Bone marrow (tissue), 2 donors: ENCODE measurements at regions not wholly inside any gene's neighbourhood (a gene's known extent, or its start where the extent isn't known, plus 50 kb on each side); places are given as distances from the start of the nearest gene placed in this dataset.

Experiments
- DNase-seq, 2 donors: peaks; one replicate each; lab custom pipeline; 2025; lab: John Stamatoyannopoulos, UW

DNA sequence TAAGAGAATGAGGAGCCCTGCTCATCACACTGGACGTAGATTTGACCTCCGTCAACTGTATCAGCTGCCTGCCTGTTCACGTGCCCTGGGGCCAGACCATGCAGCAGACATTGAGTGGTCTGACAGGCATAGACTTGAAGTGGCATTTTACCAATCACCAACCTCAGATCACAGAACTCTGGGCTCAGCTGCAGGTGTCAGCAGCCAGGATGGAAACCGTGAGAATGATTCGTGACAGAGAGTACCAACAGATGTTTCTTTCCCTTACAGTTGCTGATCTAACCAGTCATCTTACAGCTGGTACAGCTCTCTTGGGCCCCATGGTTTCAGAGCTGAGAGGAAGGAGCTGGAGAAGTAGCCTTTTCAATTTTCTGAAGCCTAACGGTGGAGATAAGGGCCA, 148.9 kb downstream of the EN1 start:
- no peak for DNase-seq

DNA sequence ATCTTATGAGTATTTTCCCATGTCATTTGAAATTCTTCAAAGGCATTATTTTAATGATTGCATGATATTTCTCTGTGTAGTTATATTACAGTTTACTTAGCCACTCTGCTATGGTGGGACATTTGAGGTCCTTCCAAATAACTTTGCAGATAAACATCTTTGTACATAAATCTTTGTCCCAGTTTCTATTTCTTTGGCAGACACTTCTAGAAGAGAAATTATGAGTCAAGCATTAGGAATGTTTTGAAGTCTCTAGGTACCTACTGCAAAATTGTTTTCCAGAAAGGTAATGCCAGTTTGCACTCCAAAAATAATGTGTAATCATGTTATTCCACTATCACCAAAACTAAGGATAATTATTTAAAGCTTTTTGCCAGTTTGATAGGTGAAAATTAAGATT, 149.7 kb downstream of the EN1 start:
- DNase-seq, result no peak

DNA sequence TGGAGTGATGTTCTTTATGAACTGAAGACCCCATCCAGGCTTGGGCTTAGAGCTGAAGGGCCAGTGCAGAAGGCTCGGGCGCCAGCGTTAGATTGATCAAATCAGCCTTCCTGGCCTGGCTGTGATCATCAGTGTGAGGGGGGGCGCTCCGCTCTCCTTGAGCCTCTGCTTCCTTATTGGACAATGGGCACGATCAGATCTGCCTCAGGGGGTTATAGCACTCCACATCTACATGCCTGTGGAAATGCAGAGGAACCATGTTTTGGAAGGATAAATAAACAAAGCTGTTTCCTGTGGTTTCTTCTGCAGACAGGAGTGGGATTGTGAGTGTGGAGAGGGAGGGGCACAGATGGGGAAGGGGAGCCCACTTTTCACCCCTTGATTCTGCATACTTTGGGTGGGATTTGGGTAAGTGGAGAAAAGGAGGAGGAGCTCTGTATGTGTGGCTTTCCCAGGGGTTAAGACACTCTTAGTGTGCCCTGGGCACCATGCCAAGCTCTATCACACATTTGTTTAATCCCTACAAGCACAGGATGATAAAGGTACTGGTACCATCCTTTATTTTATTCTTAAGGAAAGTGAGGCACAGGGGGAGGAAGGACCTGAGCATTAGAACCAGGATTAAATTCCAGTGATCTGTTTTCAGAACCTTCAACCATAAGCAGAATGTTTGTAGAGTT, 150.5 kb downstream of the EN1 start:
- DNase-seq, result no peak

DNA sequence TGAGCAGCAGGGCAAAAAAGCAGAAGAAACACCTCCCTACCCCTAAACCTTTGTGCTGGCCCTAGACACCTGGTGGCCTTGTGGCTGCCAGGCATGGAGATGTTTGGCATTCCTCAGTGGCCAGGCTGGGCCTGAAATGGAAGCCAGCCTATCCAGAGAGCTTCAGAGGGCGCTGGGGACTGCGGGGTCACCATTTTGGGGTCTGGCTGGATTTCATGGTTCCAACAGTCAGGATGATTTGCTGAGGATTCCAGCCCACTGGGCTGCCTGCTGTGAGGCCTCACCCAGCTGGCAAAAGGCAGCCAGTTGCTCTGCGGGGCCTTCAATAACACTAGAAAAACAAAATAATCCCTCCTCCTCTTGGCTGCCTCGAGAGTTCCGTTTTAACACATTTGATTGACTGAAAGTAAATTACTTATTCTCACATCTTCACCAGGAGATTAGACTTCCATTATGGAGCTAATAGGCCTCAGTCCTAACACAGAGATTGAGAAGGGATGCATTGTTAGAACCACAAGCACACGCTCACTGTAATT, 154.1 kb downstream of the EN1 start:
- no peak for DNase-seq

DNA sequence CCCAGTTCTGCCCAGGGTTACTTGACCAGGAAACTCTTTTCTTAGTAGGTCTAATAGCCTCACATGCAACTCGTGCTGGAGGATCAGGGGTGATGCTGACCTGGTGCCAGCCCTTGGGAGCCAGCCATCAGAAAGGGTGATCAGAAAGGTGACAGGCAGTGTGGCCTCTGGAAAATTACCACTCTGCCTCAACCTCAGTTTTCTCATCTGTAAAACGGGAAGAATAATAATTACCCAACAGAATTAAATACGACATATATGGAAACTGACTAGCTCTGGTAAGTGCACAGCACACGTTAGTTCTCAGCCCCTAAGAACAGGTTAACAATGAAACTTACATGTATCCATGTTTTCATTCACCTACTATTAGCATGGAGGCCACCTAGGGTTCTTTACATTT, 157.6 kb downstream of the EN1 start:
- no peak for DNase-seq

DNA sequence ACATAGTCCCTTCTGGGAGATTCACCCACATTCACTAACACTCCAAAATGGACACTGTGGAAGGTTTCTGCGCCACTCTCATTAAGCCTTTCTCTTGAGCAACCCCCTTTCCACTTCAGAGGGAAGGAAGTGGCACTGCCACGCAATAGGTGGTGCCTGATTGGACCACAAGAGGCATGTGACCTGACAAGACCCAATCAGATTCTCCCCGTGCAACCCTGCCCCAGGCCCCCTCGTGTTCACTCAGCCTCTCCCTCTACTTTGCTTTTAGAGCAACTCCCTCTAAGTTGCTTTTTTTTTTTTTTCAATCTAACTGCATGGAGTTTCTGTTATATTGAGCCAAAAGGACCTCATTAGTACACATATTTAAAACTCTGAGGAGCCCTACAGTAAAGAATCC, 158.0 kb downstream of the EN1 start:
- DNase-seq, result no peak

DNA sequence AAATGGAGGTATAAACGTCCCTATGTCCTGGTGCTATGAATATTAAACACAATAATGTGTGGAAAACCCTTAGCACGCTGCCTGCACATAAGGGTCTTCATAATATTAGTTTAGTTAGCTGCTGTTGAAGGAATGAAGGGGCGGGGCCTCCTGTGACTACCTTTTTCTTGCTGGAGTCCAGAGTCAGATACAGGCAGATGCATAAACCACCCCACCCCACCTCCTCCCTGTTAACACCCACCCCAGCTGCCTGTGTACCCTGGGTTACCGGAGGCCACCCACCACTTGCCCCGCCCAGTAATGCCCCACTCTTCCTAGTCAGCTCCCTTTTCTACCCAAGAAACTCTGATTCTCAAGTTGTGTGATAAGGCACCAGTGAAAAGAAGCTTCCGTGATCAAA, 158.4 kb downstream of the EN1 start:
- no peak for DNase-seq

DNA sequence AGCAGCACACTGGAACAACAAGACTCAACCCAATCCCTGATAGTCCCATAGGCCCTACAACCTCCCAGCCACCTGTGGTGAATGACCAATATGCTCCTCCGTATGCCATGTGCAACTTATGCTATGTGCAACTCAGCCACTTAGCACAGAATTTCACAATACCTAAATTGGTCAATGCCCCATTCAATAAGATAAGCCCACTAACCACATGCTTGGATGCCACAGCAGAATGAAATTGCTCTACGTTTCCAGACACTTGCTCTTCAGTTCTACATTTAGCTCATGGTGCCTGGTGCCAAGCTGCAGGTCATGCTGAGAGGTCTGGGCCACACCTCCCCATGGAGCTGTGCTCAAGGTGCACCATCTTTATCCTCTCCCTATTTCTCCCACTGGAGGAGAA, 159.8 kb downstream of the EN1 start:
- no peak for DNase-seq

DNA sequence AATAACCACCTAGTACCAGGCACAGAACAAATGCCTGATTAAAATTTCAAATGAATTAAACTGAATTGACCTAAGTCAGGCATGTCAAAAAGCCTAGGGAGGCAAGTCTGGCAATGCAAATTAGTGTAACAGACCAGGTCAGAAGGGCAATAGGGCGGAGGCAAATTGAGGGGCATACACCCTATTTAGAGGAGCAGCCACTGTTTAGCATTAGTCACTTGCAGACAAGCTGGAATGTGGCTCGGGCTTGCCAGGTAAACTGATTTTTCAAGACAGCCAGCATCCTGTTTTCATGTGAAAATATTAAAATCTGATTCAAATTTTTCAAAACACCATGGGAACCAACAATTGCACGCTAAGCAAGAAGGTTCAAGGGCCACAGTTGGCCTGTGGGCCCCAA, 160.3 kb downstream of the EN1 start:
- no peak for DNase-seq

DNA sequence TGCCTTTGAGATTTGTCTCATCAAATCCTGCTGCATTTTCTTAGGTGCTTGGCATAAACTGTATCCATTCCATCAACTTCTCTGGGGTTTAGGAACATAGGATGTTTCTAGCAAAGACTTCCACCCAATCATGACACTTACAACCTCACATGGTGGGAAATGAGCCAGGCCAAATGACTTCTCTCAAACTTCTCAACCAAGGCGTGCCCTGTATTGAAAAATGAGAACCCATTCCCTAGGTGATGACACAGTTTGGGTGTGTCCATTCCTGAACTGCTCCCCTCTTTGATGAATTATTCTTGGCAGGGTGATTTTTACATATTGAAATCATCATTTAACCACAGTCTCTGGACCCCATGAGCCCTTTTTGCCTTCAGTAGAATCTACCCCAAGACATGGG, 161.1 kb downstream of the EN1 start:
- no peak for DNase-seq

DNA sequence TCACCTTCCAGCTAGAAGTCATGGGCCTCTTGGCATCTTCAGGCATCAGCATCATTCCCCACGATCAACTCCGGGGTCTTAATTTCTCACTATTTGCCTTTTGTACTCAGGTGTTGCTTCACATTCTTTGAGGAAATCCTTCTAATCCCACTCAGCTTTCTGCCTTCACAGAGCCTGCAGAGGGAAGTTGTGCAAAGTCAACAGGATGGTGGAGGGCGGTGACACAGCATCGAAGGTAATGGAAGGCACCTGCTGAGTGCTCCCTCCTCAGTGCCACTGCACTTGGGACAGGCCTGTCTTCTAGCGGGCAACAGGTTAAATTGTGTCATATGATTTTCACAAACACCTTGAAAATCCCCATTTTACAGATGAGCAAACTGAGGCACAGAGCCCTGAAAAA, 164.0 kb downstream of the EN1 start:
- no peak for DNase-seq

DNA sequence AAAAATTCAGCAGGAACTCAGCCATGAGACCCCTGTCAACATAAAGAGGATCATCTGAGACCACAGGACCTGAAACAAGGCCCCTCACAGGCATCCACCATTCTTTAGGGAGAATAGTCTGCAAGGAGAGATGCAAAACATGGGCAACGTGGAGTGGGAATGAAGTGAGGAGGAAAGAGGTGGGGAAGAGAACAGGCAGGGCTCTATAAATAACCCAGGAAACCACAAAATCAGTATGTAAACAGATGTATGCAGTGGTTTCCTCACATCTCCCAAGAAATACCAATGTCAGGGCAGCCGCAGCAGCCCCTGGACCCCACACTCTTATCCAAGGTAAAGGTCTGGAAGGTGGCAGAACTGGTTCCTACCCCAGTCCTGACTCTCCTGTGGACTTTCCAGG, 168.5 kb downstream of the EN1 start:
- no peak for DNase-seq

DNA sequence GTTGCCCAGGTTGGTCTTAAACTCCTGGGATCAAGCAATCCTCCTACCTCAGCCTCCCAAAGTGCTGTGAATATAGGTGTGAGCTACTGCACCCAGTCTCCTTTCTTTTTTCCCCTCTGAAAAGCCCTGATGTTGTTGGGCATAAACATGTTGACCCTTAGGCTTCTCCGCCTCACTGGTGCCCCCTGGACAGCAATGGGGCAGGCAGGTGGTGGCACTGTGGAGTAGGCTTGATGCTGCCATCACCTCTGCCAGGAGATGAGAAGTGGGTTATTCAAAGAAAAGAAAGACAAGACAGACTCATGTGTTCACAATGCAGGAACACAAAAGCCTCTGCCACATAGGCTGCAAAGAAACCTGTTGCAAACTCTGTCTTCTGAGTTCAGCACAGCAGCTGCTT, 169.9 kb downstream of the EN1 start:
- DNase-seq, result no peak

DNA sequence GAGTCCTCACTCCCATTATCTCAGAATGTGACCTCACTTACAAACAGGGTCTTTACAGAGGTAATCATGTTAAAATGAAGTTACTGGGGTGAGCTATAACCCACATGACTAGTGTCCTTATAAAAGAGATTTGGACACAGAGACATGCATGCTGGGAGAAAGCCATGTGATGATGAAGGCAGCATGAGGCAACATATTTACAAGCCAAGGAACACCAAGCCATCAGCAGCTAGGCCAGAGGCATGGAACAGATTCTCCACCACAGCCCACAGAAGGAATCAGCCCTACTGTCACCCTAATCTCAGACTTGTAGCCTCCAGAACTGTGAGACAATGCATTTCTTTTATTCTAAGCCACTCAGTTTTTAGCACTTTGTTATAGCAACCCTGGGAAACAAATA, 171.9 kb downstream of the EN1 start:
- DNase-seq, result no peak

DNA sequence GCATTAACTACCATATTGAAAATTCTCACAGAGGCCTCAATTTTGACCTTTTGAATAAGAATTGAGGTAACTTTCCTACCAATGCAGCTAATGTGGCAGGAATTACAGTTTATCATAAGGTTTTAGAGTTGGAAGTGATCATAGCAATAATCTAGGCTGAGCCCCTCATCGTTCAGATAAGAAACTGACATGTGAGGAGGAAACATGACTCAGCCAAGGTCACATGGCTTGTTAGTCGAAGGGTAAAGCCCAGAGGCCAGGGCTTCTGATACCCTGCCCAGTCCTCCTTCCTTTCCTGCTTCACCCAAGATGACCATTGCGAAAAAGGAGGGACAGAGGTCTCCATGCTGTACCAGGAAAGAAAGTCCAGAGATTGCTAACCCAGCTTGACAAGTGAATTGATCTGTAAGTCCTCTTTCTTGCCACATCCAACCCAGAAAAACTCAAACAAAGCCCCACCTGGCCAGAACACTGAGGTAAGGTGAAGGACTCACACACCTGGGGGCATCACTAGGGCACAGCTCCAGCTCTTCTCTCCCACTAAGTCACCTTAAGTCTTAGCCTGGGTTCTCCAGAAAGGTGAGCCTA, 174.8 kb downstream of the EN1 start:
- no peak for DNase-seq

DNA sequence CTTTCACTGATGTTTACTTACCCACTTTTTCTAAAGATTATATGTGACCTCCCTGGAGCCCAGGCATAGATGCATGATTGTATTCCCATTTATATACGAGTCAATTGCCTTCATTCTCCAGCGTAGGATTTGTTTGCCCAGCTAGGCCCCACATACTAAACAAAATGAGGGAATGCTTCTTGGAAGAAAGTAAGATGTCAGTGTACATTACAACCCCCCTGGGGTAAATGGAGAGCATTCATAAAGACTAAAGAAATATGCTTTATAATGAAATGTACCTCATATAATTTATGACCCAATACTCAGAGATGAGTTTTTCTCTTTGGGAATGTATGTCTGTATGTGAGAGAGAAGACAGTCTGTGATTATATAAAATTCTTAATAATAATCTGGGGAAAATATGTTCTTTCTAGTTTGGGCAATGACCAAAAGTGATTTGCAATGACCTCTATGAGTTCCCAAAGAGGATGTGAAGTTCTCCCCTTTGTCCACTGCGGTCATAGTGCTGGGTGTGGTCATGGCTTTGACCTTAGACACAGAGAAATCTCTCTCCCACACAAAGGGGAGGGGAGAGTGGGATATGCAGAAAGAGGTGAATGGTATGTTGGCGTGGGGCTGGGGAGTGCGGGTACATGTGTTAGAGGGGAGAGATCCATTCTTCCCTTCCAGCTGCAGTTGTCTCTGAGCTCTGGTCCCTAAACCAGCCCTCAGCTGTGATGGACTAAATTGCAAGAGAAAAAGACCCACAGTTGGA, 175.6 kb downstream of the EN1 start:
- no peak for DNase-seq

DNA sequence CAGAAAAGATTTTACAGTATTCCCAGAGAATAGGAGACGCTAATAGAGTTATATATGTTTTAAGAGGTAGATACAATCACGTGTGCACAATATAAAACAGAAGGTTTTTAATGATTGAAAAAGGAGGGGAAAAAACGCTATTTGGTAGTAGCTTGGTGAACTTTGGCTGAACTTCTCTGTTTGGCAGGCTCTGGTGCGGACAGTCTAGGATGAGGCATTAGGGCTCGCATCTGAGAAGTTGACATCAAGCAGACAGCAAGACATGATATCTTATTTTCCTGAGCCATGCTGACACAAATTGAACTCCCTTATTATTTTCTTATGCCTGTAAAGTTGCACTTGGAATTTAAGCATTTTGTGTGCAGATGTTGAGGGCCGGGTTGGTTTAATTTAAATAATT, 176.6 kb downstream of the EN1 start:
- DNase-seq, result no peak

DNA sequence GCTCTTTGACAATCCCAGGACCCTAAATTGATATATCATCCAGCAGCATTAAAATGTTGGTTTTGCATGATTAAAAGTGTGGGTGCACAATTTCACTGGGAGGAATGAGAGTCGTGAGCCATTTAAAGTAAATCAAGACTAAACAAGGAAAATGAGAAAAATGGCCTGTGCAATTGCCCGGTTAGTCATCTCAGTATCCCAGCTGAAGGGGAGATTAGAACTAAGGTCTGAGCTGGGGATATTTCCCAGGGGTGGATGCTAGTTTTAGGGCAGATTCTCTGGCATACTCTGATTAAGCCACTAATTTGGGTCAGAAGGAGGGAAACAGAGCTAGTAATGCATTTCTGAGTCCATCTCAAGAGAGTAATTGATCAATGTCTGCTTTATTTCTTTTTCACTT, 177.2 kb downstream of the EN1 start:
- DNase-seq, result no peak

DNA sequence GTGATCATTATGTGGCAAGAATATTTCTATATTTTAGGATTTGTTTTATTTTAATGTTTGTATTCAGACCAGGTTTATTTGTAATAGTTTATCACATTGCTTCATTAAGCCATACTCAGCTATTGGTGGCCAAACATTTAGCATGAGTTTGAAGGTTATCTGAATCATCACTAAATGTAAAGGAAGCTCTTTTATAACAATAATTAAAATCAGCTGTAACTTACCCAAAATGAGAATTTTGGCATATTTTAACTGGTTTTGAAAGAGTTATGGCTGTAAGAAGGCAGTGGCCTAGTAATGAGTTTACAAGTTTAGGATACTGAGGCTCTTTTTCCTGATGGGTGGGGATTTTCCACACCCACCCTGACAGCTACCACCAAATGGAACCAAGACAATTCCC, 177.8 kb downstream of the EN1 start:
- no peak for DNase-seq

DNA sequence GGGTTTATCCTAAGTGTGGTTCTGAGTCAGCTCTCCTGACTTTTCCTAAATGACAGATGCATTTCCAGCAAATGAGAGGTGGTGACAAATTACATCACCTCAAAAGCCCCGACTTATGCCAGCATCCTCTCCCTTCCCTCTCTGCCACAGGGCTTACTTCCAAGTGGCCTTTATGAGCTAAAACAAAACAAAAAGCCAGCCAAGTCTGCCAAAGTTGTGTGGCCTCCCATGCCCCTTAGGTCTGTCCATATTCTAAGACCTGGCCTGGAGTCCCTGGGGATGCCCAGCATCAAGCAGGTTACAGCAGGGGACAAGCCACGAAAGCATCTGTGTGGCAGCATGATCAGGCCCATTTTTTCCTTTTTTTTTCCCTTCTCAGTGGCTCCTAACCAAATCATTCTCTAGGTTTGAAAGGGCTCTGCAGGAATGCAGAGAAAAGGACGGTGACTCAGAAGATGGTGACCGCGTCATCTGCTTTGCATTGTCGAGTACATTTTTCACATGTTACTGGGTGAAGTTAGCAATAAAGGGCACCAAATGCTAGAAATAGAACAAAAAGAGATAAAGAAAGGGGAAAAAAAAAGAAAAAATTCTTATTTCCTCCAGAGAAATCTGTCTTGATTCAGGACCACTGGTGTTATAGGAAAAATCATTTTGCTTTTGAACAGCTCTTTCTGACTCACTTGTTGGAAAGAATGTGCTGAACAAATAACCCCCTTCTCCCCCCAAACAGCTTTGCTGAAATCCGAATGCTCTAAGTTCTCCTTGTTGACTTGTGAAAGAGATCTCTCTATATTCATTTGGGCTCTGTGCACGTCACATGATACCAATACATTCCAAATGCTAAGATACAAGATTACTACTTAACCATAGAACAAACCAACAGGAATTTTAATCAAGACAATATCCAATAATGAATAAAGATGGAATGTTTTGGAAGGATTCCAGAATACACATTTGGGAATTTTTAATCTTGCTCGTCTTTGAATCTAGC, 178.7 kb downstream of the EN1 start:
- DNase-seq, result no peak

DNA sequence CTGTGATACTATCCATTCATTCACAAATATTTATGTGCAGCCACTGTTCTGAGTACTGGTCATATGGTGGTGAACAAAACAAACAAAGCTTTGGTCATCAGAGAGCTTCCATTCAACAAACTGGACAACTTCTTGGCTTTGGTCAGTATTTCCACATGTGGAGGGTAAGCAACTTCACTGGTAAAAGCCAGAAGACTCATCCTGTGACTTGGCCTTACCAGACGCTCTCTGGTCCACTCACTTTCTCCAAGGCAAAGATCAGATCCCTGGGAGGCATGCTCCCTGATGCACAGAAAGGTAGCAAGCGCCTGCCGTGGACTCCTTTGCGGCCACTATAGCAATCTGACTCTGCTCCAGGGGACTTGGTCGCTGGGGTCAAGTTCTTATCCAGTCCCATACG, 179.5 kb downstream of the EN1 start:
- no peak for DNase-seq

DNA sequence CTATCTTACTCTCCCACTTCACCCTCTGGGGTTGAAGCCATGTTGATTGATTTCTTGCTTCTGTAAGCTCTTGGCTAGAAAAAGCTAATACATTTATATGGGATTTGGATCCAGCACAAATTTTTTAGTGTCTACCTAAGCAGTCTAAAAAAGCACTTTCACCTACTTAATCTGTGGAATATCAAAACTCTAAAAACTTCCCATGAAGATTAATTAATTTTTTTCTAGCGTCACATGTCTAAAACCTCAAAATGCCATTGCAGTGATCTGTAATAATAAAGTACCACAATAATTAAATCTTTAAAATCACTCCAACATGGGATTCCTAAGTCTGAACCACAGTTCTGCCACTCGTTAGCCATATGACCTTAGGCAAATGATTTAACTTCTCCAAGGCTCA, 180.1 kb downstream of the EN1 start:
- DNase-seq, result no peak
